CD4-positive, alpha-beta T cell treated with Interleukin-17A for 1 hour (primary cell): ENCODE measurements at regions not wholly inside any gene's neighbourhood (a gene's known extent, or its start where the extent isn't known, plus 50 kb on each side); places are given as distances from the start of the nearest gene placed in this dataset.

ENCODE experiments used
- DNase-seq: peaks from one replicate; pipeline ENCODE4 v3.0.0-alpha.2; 2020

DNA sequence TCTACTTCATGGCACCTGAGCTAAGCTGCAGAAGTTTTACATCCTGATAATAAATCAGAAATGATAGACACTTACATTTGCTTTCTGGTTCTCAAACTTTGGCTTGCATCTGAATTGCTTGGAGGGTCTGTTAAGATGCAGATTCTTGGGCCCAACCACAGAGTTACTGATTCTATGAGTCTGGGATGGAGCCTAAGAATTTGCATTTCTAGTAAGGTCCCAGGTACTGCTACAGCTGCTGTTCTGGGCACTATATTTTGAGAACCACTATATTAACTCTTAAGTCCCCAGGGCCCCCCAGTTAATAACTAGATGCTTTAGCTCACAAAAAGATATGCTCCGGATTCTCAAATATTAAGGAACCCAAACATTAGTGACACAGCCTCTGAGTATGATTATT is 69.8 kb upstream of the DAB2 start:
- DNase-seq: no peak

DNA sequence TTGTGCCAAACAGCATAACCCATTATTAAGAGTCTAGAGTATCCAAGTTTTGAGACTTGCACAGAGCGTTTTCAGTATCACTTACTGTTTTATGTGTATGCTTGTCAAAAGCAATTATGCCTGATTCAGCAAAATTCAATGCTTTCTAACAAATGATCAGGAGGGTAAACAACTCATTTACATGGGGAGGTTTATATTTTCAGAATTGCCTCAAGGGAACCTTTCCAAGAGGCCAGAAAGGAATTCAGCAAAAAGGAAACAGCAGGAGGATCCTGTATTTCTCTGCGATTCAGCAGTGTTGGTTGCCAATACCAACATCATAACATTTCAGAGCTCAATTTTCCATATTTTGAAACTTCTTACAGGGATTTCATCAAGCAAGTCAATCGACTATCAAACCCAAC is 69.3 kb upstream of the DAB2 start:
- no peak for DNase-seq

DNA sequence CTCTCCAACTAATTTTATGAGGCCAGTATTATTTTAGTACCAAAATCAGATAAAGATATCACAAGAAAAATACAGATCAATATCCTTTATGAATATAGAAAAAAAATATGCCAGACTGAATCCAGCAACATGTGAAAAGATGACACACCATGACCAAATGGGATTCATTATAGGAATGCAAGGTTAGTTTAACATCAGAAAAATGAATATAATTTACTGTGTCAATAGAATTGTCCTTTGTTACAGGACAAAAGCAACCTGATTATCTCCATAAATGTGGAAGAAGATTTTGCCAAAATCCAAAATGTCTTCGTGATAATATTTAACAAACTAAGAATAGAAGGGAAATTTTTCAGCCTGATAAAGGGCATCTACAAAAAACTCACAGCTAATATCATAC is 66.4 kb upstream of the DAB2 start:
- DNase-seq: no peak

DNA sequence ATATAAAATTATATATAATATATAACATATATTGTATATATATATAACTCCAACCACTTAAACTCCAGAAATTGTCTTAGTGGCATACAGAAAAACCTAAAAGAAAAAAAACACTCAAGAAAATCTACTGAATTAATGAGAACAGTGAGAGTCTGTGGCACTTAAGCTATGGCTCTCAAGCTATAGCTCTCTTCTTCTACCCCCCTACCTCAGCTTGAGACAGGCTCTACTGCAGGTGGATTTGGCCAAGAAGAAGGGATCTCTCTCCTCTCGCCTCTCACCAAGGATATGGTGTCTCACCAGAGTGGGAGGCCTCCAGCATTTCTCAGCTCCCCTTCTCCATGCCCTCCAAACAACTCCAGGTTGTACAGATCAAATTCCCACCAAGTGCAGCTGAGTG is 64.5 kb upstream of the DAB2 start:
- DNase-seq: no peak

DNA sequence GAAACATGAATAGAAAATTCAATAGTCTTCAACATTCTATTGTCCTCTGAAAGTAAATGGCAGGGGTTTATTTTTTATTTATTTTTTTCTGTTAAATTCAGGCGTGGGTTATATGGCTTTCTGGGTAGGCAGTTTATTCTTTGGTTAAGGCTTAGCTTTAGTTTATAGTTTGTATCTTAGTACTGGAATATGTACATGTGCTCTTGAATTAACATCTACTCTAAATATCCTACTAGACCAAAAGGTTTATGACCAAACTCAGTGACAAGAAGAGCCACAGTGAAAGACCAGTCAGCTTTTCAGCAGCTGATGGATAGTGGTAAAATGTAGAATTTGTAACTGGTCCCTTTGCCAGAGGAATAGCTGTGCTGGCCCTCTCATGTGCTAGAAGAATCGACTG is 62.0 kb upstream of the DAB2 start:
- DNase-seq: no peak

DNA sequence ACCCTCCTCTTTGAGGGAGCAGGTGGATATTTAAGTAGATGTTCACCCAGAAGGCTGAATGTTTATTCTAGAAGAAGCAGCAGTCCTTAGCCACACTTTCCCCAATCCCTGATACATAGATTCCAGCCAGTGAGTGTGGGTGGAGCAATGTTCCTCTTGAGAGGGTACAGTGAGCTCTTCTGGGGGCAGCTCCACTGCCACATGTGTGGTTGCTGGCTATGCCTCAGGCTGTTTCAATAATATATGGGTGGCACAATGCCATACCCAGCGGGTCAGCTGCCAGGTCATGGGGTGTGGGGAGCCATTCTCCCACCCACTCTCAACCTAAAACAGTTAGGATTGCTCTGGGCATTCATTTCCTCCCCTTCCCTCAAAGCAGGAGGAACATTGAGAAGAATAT is 61.6 kb upstream of the DAB2 start:
- DNase-seq: no peak

DNA sequence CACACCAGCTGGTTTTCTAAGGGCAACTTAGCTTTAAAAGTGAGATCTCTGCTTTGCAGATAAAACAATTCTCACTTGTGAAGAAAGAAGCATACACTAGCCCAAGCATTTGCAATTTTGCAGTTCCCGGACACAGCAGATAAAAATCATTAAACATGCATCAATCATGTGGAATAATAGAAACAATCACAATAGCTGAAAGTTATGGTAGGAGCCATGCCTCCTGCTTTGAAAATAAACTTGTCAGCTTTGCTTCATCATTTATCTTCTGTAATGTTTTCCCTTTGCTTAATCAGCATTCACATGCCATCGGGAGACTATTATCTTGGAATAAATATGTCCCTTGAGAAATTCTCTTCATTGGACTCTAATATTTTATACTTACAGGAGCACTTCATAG is 60.3 kb upstream of the DAB2 start:
- DNase-seq: no peak

DNA sequence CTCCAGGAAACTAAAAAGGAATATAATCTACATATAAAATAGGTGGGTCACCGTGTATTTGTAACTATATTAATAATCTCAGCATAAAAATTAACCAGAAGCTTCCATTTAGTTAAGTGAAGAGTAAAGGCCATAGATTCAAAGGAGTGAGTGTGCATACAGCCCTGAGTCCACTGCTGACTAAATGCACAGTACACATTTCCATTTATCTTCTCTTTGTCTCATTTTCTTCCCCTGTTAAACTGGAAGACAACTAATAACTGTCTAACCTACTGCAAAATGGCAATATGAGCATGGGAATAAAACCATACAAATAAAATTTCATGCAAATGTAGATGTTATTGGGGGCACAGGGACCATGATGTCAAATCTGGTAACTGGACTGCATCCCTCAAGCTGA is 59.9 kb upstream of the DAB2 start:
- DNase-seq: no peak

DNA sequence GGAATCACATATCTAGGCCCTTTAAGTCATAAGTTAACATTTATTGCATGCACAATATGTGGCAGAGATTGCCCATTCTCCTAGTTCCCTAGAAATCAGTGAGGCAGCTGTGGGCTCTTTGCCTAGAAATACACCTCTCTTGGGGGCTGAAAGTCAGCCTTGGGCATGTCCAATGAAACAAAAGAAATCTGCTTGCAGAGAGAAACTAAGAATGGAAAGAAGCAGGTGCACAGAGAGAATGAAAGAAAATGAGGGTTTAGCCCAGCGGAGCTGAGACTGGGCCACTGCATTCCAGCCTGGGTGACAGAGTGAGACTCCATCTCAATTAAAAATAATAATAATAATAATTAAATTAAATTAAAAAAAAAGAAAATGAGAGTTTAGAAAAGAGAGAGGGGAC is 57.3 kb upstream of the DAB2 start:
- DNase-seq: no peak

DNA sequence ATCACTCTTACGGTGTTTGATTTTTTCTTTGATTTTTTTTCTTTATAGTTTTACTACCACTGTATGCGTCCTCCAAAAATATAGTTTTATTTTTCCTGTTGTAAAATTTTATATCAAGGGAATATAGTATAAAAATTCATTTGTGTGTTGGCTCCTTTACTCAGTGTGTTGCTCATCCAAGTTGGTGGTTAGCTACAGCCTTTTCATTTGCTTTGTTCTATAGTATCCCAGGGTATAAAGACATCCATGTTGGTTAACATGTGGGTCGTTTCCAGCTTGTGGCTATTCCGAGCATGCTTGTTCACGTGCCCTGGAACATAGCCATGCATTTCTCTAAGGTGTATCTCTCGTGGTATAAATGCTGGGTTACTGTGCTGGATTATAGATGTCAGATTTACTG is 54.8 kb upstream of the DAB2 start:
- DNase-seq: no peak

DNA sequence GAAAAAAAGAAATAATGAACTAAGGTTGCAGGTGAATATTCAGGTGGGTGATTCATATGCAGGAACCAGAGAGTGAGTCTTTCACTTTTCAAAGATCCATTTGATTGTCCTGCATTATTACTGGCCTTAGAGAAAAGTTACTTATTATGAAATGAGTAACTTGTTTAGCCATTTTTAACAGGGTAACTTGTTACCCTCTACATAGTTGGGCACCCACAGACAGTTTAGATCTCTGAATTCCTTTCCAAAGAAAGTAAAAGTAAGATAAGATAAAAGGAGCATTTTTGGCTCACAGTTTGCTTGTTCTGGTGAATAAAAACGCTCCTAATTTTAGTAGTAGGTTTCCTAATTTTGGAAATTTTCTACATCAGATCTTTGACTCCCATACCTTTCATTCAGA is 54.1 kb upstream of the DAB2 start:
- DNase-seq: no peak

DNA sequence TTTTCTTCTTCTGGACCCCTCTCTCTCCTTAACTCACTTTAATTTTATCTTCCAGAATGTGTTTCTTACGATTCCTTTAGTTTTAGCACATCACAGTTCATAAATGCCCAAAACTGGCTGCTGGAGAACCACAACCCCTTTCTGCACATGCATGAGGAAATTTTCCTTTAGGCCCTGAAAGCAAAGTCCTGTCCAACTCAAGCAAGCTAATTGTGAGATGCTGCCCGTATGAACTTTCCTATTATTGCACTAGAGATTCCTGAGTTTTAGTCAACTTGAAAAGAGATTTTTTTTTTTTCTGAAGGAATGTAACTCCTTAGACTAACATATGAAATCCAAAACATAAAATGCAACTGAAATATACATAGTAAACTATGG is 52.1 kb upstream of the DAB2 start:
- DNase-seq: no peak

DNA sequence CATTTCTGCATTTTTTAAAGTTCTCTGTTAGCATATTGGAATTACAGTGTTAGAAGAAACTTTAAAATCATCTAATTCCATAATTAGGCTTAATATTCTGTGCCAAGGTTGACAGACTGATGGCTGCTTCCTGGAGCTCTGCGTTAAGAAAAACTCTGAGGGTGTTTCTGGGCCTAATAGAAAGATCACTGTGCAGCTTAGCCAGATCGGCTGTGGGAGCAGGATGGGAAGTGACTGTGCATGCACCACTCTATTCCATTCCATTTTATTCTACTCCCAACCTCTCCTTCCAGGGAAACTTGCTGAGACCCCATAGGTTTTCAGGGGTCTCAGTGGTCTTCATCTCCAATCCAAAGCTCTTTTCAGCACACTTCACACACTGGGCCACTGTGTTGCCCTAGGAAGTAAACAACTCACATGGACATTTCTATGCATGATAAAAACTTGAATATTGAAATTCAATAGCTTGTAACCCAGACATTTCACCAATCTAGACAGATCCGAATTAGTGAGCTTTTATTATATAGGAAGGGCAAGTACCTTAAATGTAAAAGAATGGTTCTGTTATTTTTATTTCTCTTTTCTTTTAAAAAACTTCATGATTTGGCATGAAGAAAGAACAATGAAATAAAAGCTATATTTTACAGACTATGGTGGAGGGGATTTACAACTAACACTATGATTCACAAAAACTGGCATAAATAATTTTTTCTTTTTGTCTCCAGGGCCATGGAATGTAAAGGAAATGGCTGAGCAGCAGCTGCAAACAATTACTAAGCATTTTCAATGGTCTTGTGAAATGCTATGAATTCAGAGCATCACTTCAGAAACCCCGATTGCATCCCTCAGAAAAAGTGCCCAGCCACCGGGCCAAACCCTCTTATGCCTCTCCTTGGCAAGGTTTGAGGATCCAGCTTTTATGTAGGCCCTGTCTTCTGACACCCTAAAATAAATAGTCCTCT is 51.4 kb upstream of the DAB2 start:
- DNase-seq: no peak

DNA sequence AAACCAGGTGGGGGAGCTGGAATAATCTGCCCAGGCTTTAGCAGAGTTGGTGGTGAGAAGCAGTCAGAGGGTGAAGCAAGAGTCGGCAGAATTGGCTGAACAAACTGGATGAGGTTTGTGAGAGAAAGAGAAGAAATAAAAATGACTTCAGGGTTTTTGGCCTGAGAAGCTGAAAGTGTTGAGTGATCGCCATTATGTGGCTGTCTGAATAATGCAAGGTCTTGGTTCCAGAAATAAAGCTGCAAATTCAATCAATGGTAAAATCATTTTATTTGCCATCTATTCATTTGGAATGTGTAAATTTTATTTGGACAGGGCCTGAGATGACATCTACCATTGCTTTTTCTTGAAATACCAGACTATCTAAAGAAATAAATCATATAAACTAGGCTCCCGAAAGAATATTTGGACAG is 50.4 kb upstream of the DAB2 start:
- DNase-seq: no peak
